GM12878 (cell line): ENCODE measurements at regions not wholly inside any gene's neighbourhood (a gene's known extent, or its start where the extent isn't known, plus 50 kb on each side); places are given as distances from the start of the nearest gene placed in this dataset.

Experiments
- CBFB ChIP-seq: IDR thresholded peaks from 2 replicates; pipeline ENCODE4 v1.6.1; 2016; ENCODE audit warnings: antibody characterized with exemption, low read depth
- CHD1 ChIP-seq: IDR thresholded peaks from 2 replicates; pipeline ENCODE4 v1.6.1; 2012; ENCODE audit warnings: low read depth, low read length, improper control_type of control experiment
- IKZF2 ChIP-seq, 2 experiments: fragments of 450-650 bp; IDR thresholded peaks; 2 replicates each; pipeline ENCODE4 v1.6.1; 2017; ENCODE audit warnings: mild to moderate bottlenecking in 2 of 2, moderate library complexity in 2 of 2
- JUNB ChIP-seq: IDR thresholded peaks from 2 replicates; pipeline ENCODE4 v1.6.1; 2016; ENCODE audit warnings: antibody characterized with exemption, mild to moderate bottlenecking
- MXI1 ChIP-seq: fragments of 150-350 bp; IDR thresholded peaks from 2 replicates; pipeline ENCODE4 v1.6.1; 2011; ENCODE audit warnings: low read depth, mild to moderate bottlenecking, inconsistent platforms, low read length, improper control_type of control experiment
- NR2F1 ChIP-seq: fragments of 450-650 bp; conservative IDR thresholded peaks from 2 replicates; pipeline ENCODE4 v1.6.1; 2017; ENCODE audit warnings: mild to moderate bottlenecking
- POLR2A ChIP-seq: IDR thresholded peaks from 2 replicates; pipeline ENCODE4 v1.6.1; 2011; ENCODE audit warnings: low read depth, mild to moderate bottlenecking, low read length
- RAD21 ChIP-seq: IDR thresholded peaks from 2 replicates; pipeline ENCODE4 v1.6.1; 2011; ENCODE audit warnings: mild to moderate bottlenecking, low read depth, low read length, moderate library complexity; ENCODE audit not compliant: insufficient read depth
- TAF1 ChIP-seq: IDR thresholded peaks from 2 replicates; pipeline ENCODE4 v1.6.1; 2011; ENCODE audit warnings: mild to moderate bottlenecking, low read depth, low read length, borderline replicate concordance
- ZNF24 ChIP-seq: fragments of 450-650 bp; IDR thresholded peaks from 2 replicates; pipeline ENCODE4 v1.6.1; 2017; ENCODE audit warnings: antibody characterized with exemption, mild to moderate bottlenecking
- TF ChIP-seq, protein P1 (sequence below), 3 experiments: IDR thresholded peaks in 2 of 3; conservative IDR thresholded peaks in 1 of 3; 2 replicates each; pipeline ENCODE4 v1.5.1; 2011; ENCODE audit warnings: low read depth in 3 of 3, low read length in 3 of 3, mild to moderate bottlenecking in 3 of 3, control low read depth in 2 of 3, moderate library complexity in 2 of 3, inconsistent platforms in 1 of 3, mixed read lengths in 1 of 3; ENCODE audit not compliant: control insufficient read depth in 2 of 3, insufficient read depth in 1 of 3; ENCODE audit errors: extremely low read depth in 1 of 3
- TF ChIP-seq, protein P2 (sequence below): fragments of 450-650 bp; IDR thresholded peaks from 2 replicates; pipeline ENCODE4 v1.6.1; 2014; ENCODE audit warnings: mild to moderate bottlenecking

DNA sequence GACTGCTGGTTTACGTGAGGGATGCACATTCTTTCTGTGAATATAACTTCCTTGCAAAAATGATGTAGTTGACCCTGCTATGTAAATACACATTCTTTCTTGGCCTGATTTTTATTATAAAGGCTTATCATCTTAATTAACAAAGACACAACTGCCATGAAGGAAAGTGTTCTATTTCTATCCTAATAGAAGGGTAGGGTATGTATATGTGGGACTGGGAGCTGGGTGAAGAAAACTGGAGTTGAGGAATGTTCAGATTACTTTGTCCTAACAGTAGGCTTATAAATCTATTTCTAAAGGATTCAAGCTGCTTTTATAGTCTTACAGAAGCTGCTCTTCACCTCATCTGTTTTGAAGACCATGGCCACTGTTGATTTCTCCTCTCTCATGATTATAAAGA lies 76.5 kb upstream of the RGS17 start:
- no peak for TF ChIP-seq JUNB
- TF ChIP-seq MXI1 = no peak
- no peak for TF ChIP-seq POLR2A
- TF ChIP-seq, protein P1, sequence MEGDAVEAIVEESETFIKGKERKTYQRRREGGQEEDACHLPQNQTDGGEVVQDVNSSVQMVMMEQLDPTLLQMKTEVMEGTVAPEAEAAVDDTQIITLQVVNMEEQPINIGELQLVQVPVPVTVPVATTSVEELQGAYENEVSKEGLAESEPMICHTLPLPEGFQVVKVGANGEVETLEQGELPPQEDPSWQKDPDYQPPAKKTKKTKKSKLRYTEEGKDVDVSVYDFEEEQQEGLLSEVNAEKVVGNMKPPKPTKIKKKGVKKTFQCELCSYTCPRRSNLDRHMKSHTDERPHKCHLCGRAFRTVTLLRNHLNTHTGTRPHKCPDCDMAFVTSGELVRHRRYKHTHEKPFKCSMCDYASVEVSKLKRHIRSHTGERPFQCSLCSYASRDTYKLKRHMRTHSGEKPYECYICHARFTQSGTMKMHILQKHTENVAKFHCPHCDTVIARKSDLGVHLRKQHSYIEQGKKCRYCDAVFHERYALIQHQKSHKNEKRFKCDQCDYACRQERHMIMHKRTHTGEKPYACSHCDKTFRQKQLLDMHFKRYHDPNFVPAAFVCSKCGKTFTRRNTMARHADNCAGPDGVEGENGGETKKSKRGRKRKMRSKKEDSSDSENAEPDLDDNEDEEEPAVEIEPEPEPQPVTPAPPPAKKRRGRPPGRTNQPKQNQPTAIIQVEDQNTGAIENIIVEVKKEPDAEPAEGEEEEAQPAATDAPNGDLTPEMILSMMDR (IDR thresholded peaks at IDR 0.05 in 2 of 3, conservative IDR thresholded peaks at IDR 0.05 in 1 of 3; ENCODE audit: control insufficient read depth in 2 of 3, extremely low read depth in 1 of 3, insufficient read depth in 1 of 3, low read depth in 3 of 3, low read length in 3 of 3) = no peak
- TF ChIP-seq RAD21 = no peak
- no peak for TF ChIP-seq CBFB
- TF ChIP-seq IKZF2 (IDR thresholded peaks at IDR 0.05) = no peak
- no peak for TF ChIP-seq TAF1
- no peak for TF ChIP-seq ZNF24
- TF ChIP-seq, protein P2, sequence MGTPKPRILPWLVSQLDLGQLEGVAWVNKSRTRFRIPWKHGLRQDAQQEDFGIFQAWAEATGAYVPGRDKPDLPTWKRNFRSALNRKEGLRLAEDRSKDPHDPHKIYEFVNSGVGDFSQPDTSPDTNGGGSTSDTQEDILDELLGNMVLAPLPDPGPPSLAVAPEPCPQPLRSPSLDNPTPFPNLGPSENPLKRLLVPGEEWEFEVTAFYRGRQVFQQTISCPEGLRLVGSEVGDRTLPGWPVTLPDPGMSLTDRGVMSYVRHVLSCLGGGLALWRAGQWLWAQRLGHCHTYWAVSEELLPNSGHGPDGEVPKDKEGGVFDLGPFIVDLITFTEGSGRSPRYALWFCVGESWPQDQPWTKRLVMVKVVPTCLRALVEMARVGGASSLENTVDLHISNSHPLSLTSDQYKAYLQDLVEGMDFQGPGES = no peak
- TF ChIP-seq CHD1 = no peak
- no peak for TF ChIP-seq NR2F1
